ENCODE measurements at regions not wholly inside any gene's neighbourhood (a gene's known extent, or its start where the extent isn't known, plus 50 kb on each side); places are given as distances from the start of the nearest gene placed in this dataset.
"Not testable (repeated sequence)": the region's sequence is repeated elsewhere in the genome, so short reads cannot be mapped to it uniquely, and the experiment has no call there.

- DNase-seq (ENCODE audit: low read depth) = no peak
Observed at GRCh38 chr6:144688713-144689112, 403.6 kb downstream of the UTRN start.

GRCh38 chr6:144689503-144690040 is 404.4 kb downstream of the UTRN start:
- DNase-seq (ENCODE audit: low read depth) = no peak

- no peak for DNase-seq (ENCODE audit: low read depth)
Observed at GRCh38 chr6:144690133-144690532, 405.0 kb downstream of the UTRN start.

GRCh38 chr6:144690666-144691065 is 405.5 kb downstream of the UTRN start:
- no peak for DNase-seq (ENCODE audit: low read depth)

- not testable (repeated sequence) for DNase-seq (ENCODE audit: low read depth)
Observed at GRCh38 chr6:144692050-144692449, 406.9 kb downstream of the UTRN start.

GRCh38 chr6:144695858-144696533 is 410.9 kb downstream of the UTRN start:
- no peak for DNase-seq (ENCODE audit: low read depth)

- peak; percentile 29 for DNase-seq (ENCODE audit: low read depth)
Observed at GRCh38 chr6:144696610-144697368, 411.7 kb downstream of the UTRN start.

GRCh38 chr6:144697369-144697760 is 412.2 kb downstream of the UTRN start:
- no peak for DNase-seq (ENCODE audit: low read depth)

GRCh38 chr6:144697801-144698200 is 412.7 kb downstream of the UTRN start:
- no peak for DNase-seq (ENCODE audit: low read depth)

GRCh38 chr6:144702781-144703180 is 417.6 kb downstream of the UTRN start:
- DNase-seq (ENCODE audit: low read depth) = no peak

- peak; percentile 94 for DNase-seq (ENCODE audit: low read depth)
Observed at GRCh38 chr6:144710207-144710606, 425.1 kb downstream of the UTRN start.

GRCh38 chr6:144711661-144712060 is 426.5 kb downstream of the UTRN start:
- DNase-seq (ENCODE audit: low read depth) = no peak

GRCh38 chr6:144712541-144712940 is 427.4 kb downstream of the UTRN start:
- DNase-seq (ENCODE audit: low read depth) = peak; percentile 15

- no peak for DNase-seq (ENCODE audit: low read depth)
Observed at GRCh38 chr6:144714021-144714712, 429.0 kb downstream of the UTRN start.

GRCh38 chr6:144715344-144715743 is 430.2 kb downstream of the UTRN start:
- no peak for DNase-seq (ENCODE audit: low read depth)

GRCh38 chr6:144718431-144718830 is 433.3 kb downstream of the UTRN start:
- DNase-seq (ENCODE audit: low read depth) = peak; percentile 58

- no peak for DNase-seq (ENCODE audit: low read depth)
Observed at GRCh38 chr6:144721232-144721631, 436.1 kb downstream of the UTRN start.

GRCh38 chr6:144722154-144722737 is 437.1 kb downstream of the UTRN start:
- DNase-seq (ENCODE audit: low read depth) = peak; percentile 23

- no peak for DNase-seq (ENCODE audit: low read depth)
Observed at GRCh38 chr6:144722925-144723324, 437.8 kb downstream of the UTRN start.

GRCh38 chr6:144723431-144723830 is 438.3 kb downstream of the UTRN start:
- no peak for DNase-seq (ENCODE audit: low read depth)

GRCh38 chr6:144724818-144725217 is 439.7 kb downstream of the UTRN start:
- DNase-seq (ENCODE audit: low read depth) = no peak
